Ovary (tissue), 7 donors: ENCODE measurements at regions not wholly inside any gene's neighbourhood (a gene's known extent, or its start where the extent isn't known, plus 50 kb on each side); places are given as distances from the start of the nearest gene placed in this dataset.

Experiments used
- DNase-seq, 5 donors: peaks; one replicate each; pipeline ENCODE4 v3.0.0-alpha.2; 2019 to 2020
- H3K27ac ChIP-seq, 2 donors: fragments of 200-600 bp; one replicate each; pipeline versions ENCODE4 v1.5.1 to v1.8.0; 2019 to 2022
- H3K27me3 ChIP-seq: fragments of 200-600 bp; one replicate; pipeline ENCODE4 v1.8.0; 2022
- H3K36me3 ChIP-seq: fragments of 200-600 bp; sonication (generic); one replicate; pipeline ENCODE4 v1.5.1; 2019
- H3K4me1 ChIP-seq: one replicate; pipeline ENCODE4 v1.8.1; 2013; ENCODE audit warnings: mild to moderate bottlenecking, moderate library complexity; ENCODE audit not compliant: insufficient read depth
- H3K4me3 ChIP-seq: fragments of 200-600 bp; sonication (generic); one replicate; pipeline ENCODE4 v1.5.1; 2017
- H3K9me3 ChIP-seq, 2 donors: fragments of 200-600 bp in 1 of 2; sonication (generic) in 1 of 2; one replicate each; pipeline versions ENCODE4 v1.5.1 to v1.8.1; 2013 to 2019; ENCODE audit warnings: mild to moderate bottlenecking in 1 of 2, moderate library complexity in 1 of 2
- EP300 ChIP-seq: sonication (generic); formaldehyde crosslinking; IDR thresholded peaks from one replicate; pipeline ENCODE4 v1.6.1; 2017; ENCODE audit warnings: antibody characterized with exemption
- POLR2A ChIP-seq: fragments of 450-650 bp; IDR thresholded peaks from one replicate; pipeline ENCODE4 v1.6.1; 2017; ENCODE audit warnings: antibody characterized with exemption, mild to moderate bottlenecking, moderate library complexity
- WGBS, 3 donors: extraction: QIAGEN DNeasy Blood & Tissue Kit in 1 of 3; methylation state at CpG; one replicate each; pipeline versions ENCODE4 v1.1.5 to v1.1.7; 2013 to 2017; 5-methylcytosine and 5-hydroxymethylcytosine counted together
- intact Hi-C, 4 donors: fragments of 100-400 bp; cut with DNase I; formaldehyde crosslinking; loops; one replicate each; pipeline versions ENCODE4 v1.11.0 to v1.15.1; 2022 to 2023
- TF ChIP-seq, protein P1 (sequence below), 3 donors: fragments of 450-650 bp in 2 of 3; fragments of 200-600 bp in 1 of 3; IDR thresholded peaks; one replicate each; pipeline versions ENCODE4 v1.5.1 to v1.8.0; 2016 to 2022; ENCODE audit warnings: antibody characterized with exemption in 3 of 3, mild to moderate bottlenecking in 1 of 3
- donor health status: DM: no; HTN: no; CAD: no; lungs with moderate emphysema.
- donor health status: DM: no; HTN: no; CAD: no.
- donor health status: Bipolar disorder and iron deficiency.
- donor health status: DM: no; HTN: no; CAD: no.
- donor health status: DM: yes; HTN: yes; CAD: no.

DNA sequence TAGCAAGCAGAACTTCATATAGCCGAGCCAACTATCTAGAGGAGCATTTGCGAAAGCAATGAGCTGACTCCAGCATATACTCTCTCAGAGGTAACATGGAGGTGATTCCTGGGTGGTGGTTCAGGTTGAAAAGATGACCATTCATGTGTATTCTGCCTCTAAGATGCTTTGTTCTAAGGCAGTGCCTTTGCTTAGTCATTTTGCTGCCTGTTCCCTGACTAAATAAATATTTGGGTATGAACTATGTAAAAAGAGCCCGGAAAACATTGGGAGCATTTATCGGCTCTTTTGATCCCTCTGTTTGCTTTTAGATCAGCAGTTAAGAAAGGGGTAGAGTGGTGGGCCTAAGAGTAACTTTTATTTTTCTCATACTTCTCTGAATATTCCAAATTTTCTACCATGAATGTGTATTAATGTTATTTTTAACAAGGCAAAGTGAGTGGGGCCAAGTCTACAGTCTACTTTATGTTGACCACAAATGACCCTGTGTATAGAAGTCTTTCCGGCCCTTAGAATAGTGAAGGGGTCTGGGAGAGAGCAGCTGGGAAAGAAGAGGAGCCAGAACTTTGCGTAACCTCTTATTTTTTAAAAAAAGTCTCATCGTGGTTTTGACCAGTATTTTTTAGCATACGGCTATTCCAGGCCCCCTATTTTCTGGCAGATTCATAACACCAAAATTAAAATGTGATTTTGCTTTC lies 206.5 kb upstream of the EYA4 start:
- Histone ChIP-seq H3K4me1 (no peaks in the 10 kb centered on the region), H3K27ac (no peak overlapping the region), H3K36me3 (no peaks in the 10 kb centered on the region), H3K9me3 (no peaks in the 10 kb centered on the region), H3K27me3 (no peaks in the 10 kb centered on the region), H3K4me3 (no peak overlapping the region)
- no peak for DNase-seq
- TF ChIP-seq POLR2A (no peak), EP300 (no peak)
- TF ChIP-seq, protein P1, sequence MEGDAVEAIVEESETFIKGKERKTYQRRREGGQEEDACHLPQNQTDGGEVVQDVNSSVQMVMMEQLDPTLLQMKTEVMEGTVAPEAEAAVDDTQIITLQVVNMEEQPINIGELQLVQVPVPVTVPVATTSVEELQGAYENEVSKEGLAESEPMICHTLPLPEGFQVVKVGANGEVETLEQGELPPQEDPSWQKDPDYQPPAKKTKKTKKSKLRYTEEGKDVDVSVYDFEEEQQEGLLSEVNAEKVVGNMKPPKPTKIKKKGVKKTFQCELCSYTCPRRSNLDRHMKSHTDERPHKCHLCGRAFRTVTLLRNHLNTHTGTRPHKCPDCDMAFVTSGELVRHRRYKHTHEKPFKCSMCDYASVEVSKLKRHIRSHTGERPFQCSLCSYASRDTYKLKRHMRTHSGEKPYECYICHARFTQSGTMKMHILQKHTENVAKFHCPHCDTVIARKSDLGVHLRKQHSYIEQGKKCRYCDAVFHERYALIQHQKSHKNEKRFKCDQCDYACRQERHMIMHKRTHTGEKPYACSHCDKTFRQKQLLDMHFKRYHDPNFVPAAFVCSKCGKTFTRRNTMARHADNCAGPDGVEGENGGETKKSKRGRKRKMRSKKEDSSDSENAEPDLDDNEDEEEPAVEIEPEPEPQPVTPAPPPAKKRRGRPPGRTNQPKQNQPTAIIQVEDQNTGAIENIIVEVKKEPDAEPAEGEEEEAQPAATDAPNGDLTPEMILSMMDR (IDR thresholded peaks at IDR 0.05): no peak
- WGBS, 3 donors: 82 to 88% (median 88%) methylated on average over 8 of the region's 8 CpGs
- intact Hi-C loops: no loop called here

- TF ChIP-seq, protein P1 (IDR thresholded peaks at IDR 0.05): no peak
- TF ChIP-seq POLR2A: no peak
- TF ChIP-seq EP300: no peak
- intact Hi-C loops: no loop called here
- 79 to 87% (median 86%) methylated on average over 3 of the region's 3 CpGs for WGBS, 3 donors
- no peaks in the 10 kb centered on the region for H3K27me3 ChIP-seq
- DNase-seq: no peak
- no peaks in the 10 kb centered on the region for H3K36me3 ChIP-seq
- H3K27ac ChIP-seq: no peak overlapping the region
- no peak overlapping the region for H3K4me3 ChIP-seq
- H3K4me1 ChIP-seq: no peaks in the 10 kb centered on the region
- H3K9me3 ChIP-seq: no peaks in the 10 kb centered on the region
Observed at GRCh38 chr6:133040094-133040802, 200.9 kb upstream of the EYA4 start.

GRCh38 chr6:133040803-133041419 lies 200.2 kb upstream of the EYA4 start:
- no peaks in the 10 kb centered on the region for H3K36me3 ChIP-seq
- H3K4me3 ChIP-seq: no peak overlapping the region
- no peaks in the 10 kb centered on the region for H3K27me3 ChIP-seq
- intact Hi-C loops: no loop called here
- no peaks in the 10 kb centered on the region for H3K4me1 ChIP-seq
- no peaks in the 10 kb centered on the region for H3K9me3 ChIP-seq
- no peak for DNase-seq
- no peak overlapping the region for H3K27ac ChIP-seq
- 76 to 82% (median 81%) methylated on average over 2 of the region's 2 CpGs for WGBS, 3 donors
- TF ChIP-seq EP300 (no peak), POLR2A (no peak)
- TF ChIP-seq, protein P1 (IDR thresholded peaks at IDR 0.05): no peak

DNA sequence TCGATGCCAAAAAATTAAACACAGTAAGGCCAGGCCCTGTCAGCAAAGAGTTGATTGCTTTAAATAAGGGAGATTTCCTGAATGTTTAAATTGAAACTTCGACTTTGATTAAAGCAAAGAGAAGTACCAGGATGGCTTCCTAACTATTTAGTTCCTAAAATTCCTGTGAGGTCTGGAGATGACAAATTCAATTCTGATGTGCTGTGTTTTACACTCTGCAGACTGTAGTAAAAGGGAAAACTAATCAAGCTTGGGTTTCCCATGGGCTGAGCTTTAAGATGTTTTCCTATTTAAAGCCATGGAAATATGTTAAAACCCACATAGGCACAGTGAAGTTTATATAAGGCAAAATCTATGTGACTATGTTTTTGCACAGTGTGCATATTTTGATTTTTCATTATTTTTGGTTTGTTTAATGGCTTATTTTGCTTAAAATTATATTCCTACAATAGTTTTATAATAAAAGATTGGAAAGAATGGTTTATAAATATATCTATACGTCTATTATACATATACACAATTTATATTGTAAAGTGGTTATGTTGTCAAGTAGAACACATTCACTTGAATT lies 198.5 kb upstream of the EYA4 start:
- Histone ChIP-seq H3K4me1 (no peaks in the 10 kb centered on the region), H3K36me3 (no peaks in the 10 kb centered on the region), H3K27ac (no peak overlapping the region), H3K27me3 (no peaks in the 10 kb centered on the region), H3K4me3 (no peak overlapping the region), H3K9me3 (no peaks in the 10 kb centered on the region)
- no peak for TF ChIP-seq EP300
- TF ChIP-seq, protein P1 (IDR thresholded peaks at IDR 0.05): no peak
- no peak for TF ChIP-seq POLR2A
- no peak for DNase-seq
- intact Hi-C loops: no loop called here
- WGBS, 3 donors: 85 to 92% (median 90%) methylated on average over 3 of the region's 3 CpGs
